GM23338 (cell line): ENCODE measurements at regions not wholly inside any gene's neighbourhood (a gene's known extent, or its start where the extent isn't known, plus 50 kb on each side); places are given as distances from the start of the nearest gene placed in this dataset.

Experiments
- ATAC-seq: fragments of 200-7000 bp; cut with Tn5 transposase; 3 replicates; pipeline ENCODE4 v1.9.1; 2020
- DNase-seq: peaks from one replicate; pipeline ENCODE4 v3.0.0-alpha.2; 2015; ENCODE audit warnings: low spot score
- H2AFZ ChIP-seq: fragments of 200-600 bp; sonication (generic); 2 replicates; pipeline ENCODE4 v1.8.0; 2016; ENCODE audit warnings: antibody characterized with exemption, mild to moderate bottlenecking, moderate library complexity
- H3F3A ChIP-seq: fragments of 200-600 bp; sonication (generic); replicated peaks from 2 replicates; pipeline ENCODE4 v1.8.0; 2017; ENCODE audit warnings: antibody characterized with exemption, mixed run types, low read depth
- H3K27ac ChIP-seq: fragments of 200-600 bp; sonication (generic); 2 replicates; pipeline ENCODE4 v1.6.1; 2016; ENCODE audit warnings: low read depth
- H3K27me3 ChIP-seq: fragments of 200-600 bp; sonication (generic); 2 replicates; pipeline ENCODE4 v1.8.0; 2016; ENCODE audit warnings: mild to moderate bottlenecking, mixed run types, moderate library complexity; ENCODE audit not compliant: insufficient read depth
- H3K36me3 ChIP-seq: fragments of 200-600 bp; sonication (generic); 2 replicates; pipeline ENCODE4 v1.8.0; 2016; ENCODE audit warnings: mild to moderate bottlenecking; ENCODE audit not compliant: insufficient read depth
- H3K4me1 ChIP-seq: fragments of 200-600 bp; sonication (generic); 2 replicates; pipeline ENCODE4 v1.8.0; 2016; ENCODE audit warnings: mild to moderate bottlenecking, moderate library complexity; ENCODE audit not compliant: insufficient read depth
- H3K4me2 ChIP-seq: fragments of 200-600 bp; sonication (generic); 2 replicates; pipeline ENCODE4 v1.7.1; 2017; ENCODE audit warnings: mixed run types
- H3K4me3 ChIP-seq: fragments of 200-600 bp; sonication (generic); 2 replicates; pipeline ENCODE4 v1.6.1; 2016; ENCODE audit warnings: mixed run types
- H3K79me2 ChIP-seq: fragments of 200-600 bp; sonication (generic); replicated peaks from 2 replicates; pipeline ENCODE4 v1.8.0; 2017; ENCODE audit warnings: mild to moderate bottlenecking; ENCODE audit not compliant: insufficient read depth
- H3K9me2 ChIP-seq: fragments of 200-600 bp; sonication (generic); 2 replicates; pipeline ENCODE4 v1.8.0; 2017; ENCODE audit not compliant: insufficient read depth
- H4K20me1 ChIP-seq: fragments of 200-600 bp; sonication (generic); replicated peaks from 2 replicates; pipeline ENCODE4 v1.8.0; 2017; ENCODE audit warnings: mild to moderate bottlenecking; ENCODE audit not compliant: insufficient read depth
- H3K27ac Mint-ChIP-seq: 2 replicates; pipeline ENCODE4 v1.8.0; 2020; ENCODE audit warnings: inconsistent platforms, mild to moderate bottlenecking, moderate library complexity, mixed read lengths
- H3K27me3 Mint-ChIP-seq: 3 replicates; pipeline ENCODE4 v1.8.0; 2022; ENCODE audit warnings: low read depth, mild to moderate bottlenecking, moderate library complexity, mixed read lengths, inconsistent platforms; ENCODE audit not compliant: insufficient read depth, poor library complexity
- H3K36me3 Mint-ChIP-seq: 3 replicates; pipeline ENCODE4 v1.8.0; 2021; ENCODE audit warnings: low read depth, mild to moderate bottlenecking, inconsistent platforms, moderate library complexity, mixed read lengths
- H3K4me1 Mint-ChIP-seq: 3 replicates; pipeline ENCODE4 v1.8.0; 2020; ENCODE audit warnings: mild to moderate bottlenecking, inconsistent platforms, mixed read lengths
- H3K4me3 Mint-ChIP-seq: 3 replicates; pipeline ENCODE4 v1.8.0; 2021; ENCODE audit warnings: moderate library complexity, mild to moderate bottlenecking, inconsistent platforms, mixed read lengths
- H3K9me3 Mint-ChIP-seq: 3 replicates; pipeline ENCODE4 v1.8.0; 2020; ENCODE audit warnings: moderate library complexity, mild to moderate bottlenecking, inconsistent platforms, mixed read lengths
- ETS1 ChIP-seq: IDR thresholded peaks from 2 replicates; pipeline ENCODE4 v1.6.1; 2016; ENCODE audit warnings: antibody characterized with exemption
- EZH2phosphoT487 ChIP-seq: fragments of 200-600 bp; sonication (generic); IDR thresholded peaks from one replicate; pipeline ENCODE4 v1.8.1; 2018; ENCODE audit warnings: antibody characterized with exemption; ENCODE audit not compliant: unreplicated experiment
- JUNB ChIP-seq: IDR thresholded peaks from one replicate; pipeline ENCODE4 v1.6.1; 2016; ENCODE audit warnings: antibody characterized with exemption; ENCODE audit not compliant: unreplicated experiment
- NANOG ChIP-seq: IDR thresholded peaks from 2 replicates; pipeline ENCODE4 v1.6.1; 2016; ENCODE audit warnings: antibody characterized with exemption, borderline replicate concordance
- POLR2AphosphoS5 ChIP-seq: IDR thresholded peaks from 2 replicates; pipeline ENCODE4 v1.6.1; 2016; ENCODE audit warnings: antibody characterized with exemption, low read depth
- REST ChIP-seq: IDR thresholded peaks from one replicate; pipeline ENCODE4 v1.6.1; 2018; ENCODE audit warnings: antibody characterized with exemption; ENCODE audit not compliant: unreplicated experiment
- ZNF462 ChIP-seq: fragments of 250-450 bp; sonication (Bioruptor Pico); IDR thresholded peaks from 2 replicates; pipeline ENCODE4 v1.5.0; 2020; ENCODE audit warnings: mild to moderate bottlenecking, moderate library complexity

GRCh38 chr16:64077242-64077641, 1044.6 kb downstream of the CDH11 start:
- H3F3A ChIP-seq: no peaks in the 10 kb centered on the region
- H3K27me3 ChIP-seq: no peaks in the 10 kb centered on the region
- Mint-ChIP-seq H3K4me1 (no peaks in the 10 kb centered on the region), H3K9me3 (no peaks in the 10 kb centered on the region), H3K36me3 (no peaks in the 10 kb centered on the region), H3K4me3 (no peak overlapping the region), H3K27me3 (no peaks in the 10 kb centered on the region), H3K27ac (no peak overlapping the region)
- H3K36me3 ChIP-seq: no peaks in the 10 kb centered on the region
- no peak overlapping the region for H3K27ac ChIP-seq
- no peak overlapping the region for H3K4me2 ChIP-seq
- DNase-seq (no peak), ATAC-seq (no peak)
- H3K4me1 ChIP-seq: no peaks in the 10 kb centered on the region
- H4K20me1 ChIP-seq: no peaks in the 10 kb centered on the region
- no peaks in the 10 kb centered on the region for H3K79me2 ChIP-seq
- H3K4me3 ChIP-seq: no peak overlapping the region
- no peak overlapping the region for H2AFZ ChIP-seq
- TF ChIP-seq REST (no peak), NANOG (no peak), EZH2phosphoT487 (no peak)
- peaks cover 3% of the 10 kb centered on the region; the same call in 1 of the 2 replicates for H3K9me2 ChIP-seq

- Histone ChIP-seq H3K4me3 (no peak overlapping the region), H3K4me1 (no peaks in the 10 kb centered on the region), H3K36me3 (no peaks in the 10 kb centered on the region), H3K27me3 (no peaks in the 10 kb centered on the region), H2AFZ (no peak overlapping the region), H3K9me2 (peaks cover 6% of the 10 kb centered on the region; the same call in 1 of the 2 replicates), H3K79me2 (no peaks in the 10 kb centered on the region), H3K27ac (no peak overlapping the region), H3F3A (no peaks in the 10 kb centered on the region), H4K20me1 (no peaks in the 10 kb centered on the region), H3K4me2 (no peak overlapping the region)
- Mint-ChIP-seq H3K4me1 (no peaks in the 10 kb centered on the region), H3K9me3 (peaks cover 4% of the 10 kb centered on the region; the same call in 1 of the 3 replicates), H3K4me3 (no peak overlapping the region), H3K27me3 (no peaks in the 10 kb centered on the region), H3K36me3 (no peaks in the 10 kb centered on the region; the same call in 2 of the 3 replicates), H3K27ac (no peak overlapping the region)
- DNase-seq: no peak
- ATAC-seq: no peak
- TF ChIP-seq ETS1 (no peak), POLR2AphosphoS5 (no peak), REST (no peak), ZNF462 (CRISPR knock-in tag) (no peak), JUNB (no peak), NANOG (no peak)
Observed at GRCh38 chr16:64074706-64075105, 1047.2 kb downstream of the CDH11 start.
